ENCODE measurements at regions not wholly inside any gene's neighbourhood (a gene's known extent, or its start where the extent isn't known, plus 50 kb on each side); places are given as distances from the start of the nearest gene placed in this dataset.

DNA sequence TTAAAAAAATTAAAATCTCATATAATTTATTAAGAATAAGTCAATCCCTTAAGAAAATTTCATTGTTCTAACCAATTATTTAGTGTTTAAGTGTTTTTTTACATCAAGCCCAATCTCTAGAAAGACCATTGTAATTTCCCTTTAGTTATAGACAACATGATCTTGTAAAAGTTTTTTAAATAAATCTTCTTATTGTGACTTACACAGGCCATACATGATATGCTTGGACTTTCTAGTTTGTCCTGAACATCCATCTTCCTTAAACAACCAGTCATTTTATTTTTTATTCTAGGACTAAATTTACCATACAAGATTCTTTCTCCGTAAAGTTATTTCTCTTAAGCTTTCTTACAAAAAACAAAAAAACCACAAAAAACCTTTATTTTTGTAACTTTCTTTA lies 126.5 kb upstream of the MAST4 start:
- DNase-seq (ENCODE audit: insufficient read length, low spot score): no peak
- no peak for TF ChIP-seq POLR2A (IDR thresholded peaks at IDR 0.05; ENCODE audit: low read depth, low read length)
- no peak for FAIRE-seq

DNA sequence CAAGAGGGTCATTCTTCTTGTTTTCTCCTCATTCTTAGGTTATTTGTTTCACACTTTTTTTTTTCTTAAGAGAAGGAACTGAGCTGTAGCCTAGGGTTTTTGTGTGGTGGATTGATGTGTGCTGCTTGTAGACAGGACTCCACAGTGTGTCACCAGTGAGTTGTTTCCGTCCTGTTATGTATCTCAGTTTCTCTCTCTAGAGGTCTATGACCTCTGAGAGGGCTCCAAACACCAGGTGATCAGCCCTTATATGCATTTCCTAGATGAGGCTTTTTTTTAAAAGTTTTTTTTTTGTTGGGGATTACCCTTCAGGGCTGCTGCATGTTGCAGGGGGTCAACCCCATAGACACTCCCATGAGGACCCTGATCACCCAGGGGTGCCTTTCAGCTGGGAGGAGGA lies 124.2 kb upstream of the MAST4 start:
- no peak for TF ChIP-seq POLR2A (IDR thresholded peaks at IDR 0.05; ENCODE audit: low read depth, low read length)
- DNase-seq (ENCODE audit: insufficient read length, low spot score): no peak
- FAIRE-seq: no peak

DNA sequence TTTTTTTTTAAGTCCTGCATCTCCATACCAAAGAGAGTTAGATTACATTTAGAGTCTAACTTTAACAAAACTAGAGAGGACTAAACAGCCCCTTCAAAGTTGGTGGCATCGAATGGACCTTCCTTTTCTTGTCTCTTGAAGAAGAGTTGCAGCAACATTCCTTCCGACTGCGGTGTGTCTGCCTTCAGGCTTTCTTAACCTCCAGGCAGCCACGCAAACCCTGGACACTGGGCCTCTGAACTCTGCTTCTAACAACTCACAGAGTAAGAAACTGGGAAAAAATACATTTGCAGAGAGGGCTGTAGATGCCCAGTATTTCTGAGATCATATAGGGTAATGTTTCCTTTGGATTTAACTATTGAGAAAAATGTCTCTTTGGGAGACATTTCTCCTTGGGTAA lies 120.5 kb upstream of the MAST4 start:
- FAIRE-seq: no peak
- TF ChIP-seq POLR2A (IDR thresholded peaks at IDR 0.05; ENCODE audit: low read depth, low read length): no peak

DNA sequence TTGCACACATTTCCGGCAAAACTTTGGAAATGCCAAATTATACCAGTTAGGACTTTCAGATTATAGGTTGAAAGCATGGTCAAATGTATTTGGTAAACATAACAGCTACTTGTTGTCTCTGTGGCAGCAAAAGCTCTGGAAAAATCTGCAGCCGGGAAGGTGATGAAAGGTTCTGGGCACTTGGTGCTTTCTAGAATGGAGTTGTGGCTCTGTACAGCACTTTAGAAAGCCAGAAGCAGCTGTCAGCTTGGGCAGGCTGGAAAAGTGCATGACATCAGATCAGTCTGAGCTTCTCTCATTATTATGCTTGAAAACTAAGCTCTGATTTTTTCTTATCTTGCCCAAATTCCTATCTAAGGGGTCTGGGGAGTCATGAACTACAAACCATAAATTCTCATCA lies 118.6 kb upstream of the MAST4 start:
- FAIRE-seq (no peak), DNase-seq (ENCODE audit: insufficient read length, low spot score) (no peak)
- TF ChIP-seq POLR2A (IDR thresholded peaks at IDR 0.05; ENCODE audit: low read depth, low read length): no peak

More for the DNA sequence above, 120.5 kb upstream of the MAST4 start:
- DNase-seq (ENCODE audit: insufficient read length, low spot score): no peak

DNA sequence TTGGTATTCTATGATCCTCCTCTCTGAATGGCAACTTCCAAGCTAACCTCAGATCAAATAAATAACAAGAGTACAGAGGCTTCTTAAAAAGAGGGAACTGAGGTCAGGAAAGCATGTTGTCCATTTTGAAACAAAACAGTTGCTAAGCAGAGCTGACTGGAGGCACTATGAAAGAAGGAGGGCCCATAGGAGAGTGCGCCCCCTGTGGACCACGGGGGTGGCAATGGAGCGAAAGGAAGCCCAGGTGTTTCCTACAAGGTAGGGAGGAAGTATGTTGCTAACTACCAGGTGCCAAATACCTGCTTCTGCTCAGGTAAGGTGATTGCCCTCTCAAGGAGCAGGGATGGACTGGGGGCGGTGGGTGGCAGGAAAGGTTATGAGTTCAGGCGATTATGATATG lies 101.8 kb upstream of the MAST4 start:
- no peak for DNase-seq (ENCODE audit: insufficient read length, low spot score)
- TF ChIP-seq POLR2A (IDR thresholded peaks at IDR 0.05; ENCODE audit: low read depth, low read length): no peak
- FAIRE-seq: no peak

DNA sequence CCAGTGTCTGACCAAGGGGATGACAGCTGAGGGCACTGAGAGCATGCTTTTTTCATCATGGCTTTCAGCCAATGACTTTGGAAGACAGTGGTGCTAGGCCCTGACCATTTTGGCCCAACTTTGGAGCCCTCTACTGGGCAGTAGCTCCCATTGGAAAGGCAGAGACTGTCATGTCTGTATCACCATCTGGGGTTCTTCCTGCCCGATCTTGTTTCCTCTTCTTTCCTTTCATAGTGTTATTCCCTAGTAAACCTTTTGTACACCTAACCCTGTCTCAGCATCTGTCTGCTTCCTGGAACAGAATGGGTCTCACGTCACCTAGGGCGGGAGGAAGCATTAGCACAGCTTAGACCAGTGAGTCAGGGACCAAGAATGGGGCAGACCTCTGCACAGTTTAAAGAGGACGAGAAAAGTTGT lies 97.4 kb upstream of the MAST4 start:
- TF ChIP-seq POLR2A (IDR thresholded peaks at IDR 0.05; ENCODE audit: low read depth, low read length): no peak
- DNase-seq (ENCODE audit: insufficient read length, low spot score): peak; percentile 22
- peak; percentile 38 for FAIRE-seq

DNA sequence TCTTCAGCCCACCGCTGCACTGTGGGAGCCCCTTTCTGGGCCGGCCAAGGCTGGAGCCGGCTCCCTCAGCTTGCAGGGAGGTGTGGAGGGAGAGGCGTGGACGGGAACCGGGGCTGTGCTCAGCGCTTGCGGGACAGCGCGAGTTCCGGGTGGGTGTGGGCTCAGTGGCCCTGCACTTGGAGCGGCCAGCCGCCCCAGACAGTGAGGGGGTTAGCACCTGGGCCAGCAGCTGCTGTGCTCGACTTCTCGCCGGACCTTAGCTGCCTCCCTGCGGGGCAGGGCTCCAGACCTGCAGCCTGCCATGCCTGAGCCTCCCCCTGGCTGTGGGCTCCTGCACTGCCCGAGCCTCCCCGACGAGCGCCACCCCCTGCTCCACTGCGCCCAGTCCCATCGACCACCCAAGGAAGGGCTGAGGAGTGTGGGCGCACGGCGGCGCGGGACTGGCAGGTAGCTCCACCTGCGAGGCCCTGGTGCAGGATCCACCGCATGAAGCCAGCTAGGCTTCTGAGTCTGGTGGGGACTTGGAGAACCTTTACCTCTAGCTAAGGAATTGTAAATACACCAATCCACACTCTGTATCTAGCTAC lies 92.9 kb upstream of the MAST4 start:
- TF ChIP-seq POLR2A (IDR thresholded peaks at IDR 0.05; ENCODE audit: low read depth, low read length): no peak
- FAIRE-seq (no peak), DNase-seq (ENCODE audit: insufficient read length, low spot score) (no peak)

DNA sequence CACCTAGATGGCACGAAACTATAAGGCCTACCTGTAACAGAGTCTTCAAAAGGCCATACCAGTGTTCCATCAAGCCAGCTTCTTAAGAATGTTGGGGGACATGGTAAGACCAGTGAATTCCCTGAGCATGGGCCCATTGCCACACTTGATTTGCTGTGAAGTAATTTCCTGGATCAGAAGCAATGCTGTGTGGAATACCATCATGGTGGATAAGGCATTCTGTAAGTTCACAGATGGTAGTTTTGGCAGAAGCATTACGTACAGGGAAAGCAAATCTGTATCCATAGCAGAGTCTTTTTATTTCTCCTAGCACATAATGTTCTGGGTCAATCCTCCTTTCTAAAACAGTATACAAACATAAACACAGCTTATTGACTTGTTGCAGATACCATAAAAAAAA lies 89.1 kb upstream of the MAST4 start:
- FAIRE-seq (no peak), DNase-seq (ENCODE audit: insufficient read length, low spot score) (no peak)
- TF ChIP-seq POLR2A (IDR thresholded peaks at IDR 0.05; ENCODE audit: low read depth, low read length): no peak

DNA sequence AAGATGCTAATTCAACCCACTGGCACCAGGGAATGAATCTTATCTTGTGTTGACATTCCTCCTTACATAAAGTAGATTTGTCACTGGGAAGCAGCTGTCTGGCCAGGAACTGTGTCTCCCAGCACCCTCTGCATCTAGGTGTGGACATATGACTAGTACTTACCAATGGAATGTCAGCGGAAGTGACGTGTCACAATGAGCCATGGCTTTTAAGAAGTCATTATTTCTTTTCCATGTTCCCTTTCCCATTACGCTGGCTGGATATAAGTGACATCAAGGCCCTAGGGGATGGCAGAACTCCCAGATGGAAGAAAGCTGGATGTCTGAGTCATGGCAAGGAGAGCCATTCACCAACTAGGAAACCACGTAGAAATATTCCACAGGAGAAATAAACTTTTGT lies 84.7 kb upstream of the MAST4 start:
- FAIRE-seq (no peak), DNase-seq (ENCODE audit: insufficient read length, low spot score) (no peak)
- TF ChIP-seq POLR2A (IDR thresholded peaks at IDR 0.05; ENCODE audit: low read depth, low read length): no peak

DNA sequence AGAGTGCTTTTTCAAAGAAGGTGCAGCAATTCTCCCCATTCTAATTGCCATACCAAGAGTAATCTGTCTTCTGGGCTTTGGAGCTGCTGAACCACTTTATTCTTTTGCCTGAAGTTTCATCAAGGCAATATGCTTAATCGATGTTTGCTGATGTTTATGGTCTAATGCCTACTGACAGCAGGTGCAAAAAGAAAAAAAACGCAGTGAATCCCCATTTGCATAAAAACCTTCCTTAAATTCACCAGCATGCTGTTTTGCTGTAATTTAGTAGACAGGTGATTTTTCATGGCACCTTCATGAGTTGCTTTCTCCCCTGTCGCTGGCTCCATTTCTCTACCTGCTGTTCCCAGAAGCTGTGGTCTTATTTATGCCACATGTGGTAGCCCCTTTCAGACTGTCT lies 83.1 kb upstream of the MAST4 start:
- no peak for TF ChIP-seq POLR2A (IDR thresholded peaks at IDR 0.05; ENCODE audit: low read depth, low read length)
- DNase-seq (ENCODE audit: insufficient read length, low spot score) (no peak), FAIRE-seq (no peak)

DNA sequence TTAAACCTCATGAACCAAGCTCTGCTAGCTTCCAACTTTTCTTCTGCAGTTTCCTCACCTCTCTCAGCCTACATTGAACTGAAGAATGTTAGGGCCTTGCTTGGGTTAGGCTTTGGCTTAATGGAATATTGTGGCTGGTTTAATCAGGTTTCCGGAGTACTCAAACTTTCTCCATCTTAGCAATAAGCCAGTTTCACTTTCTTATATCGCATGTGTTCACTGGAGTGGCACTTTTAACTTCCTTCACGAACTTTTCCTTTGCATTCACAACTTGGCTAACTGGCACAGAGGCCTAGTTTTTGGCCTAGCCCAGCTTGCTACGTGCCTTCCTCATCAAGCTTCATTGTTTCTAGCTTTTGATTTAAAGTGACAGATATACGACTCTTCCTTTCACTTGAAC lies 81.0 kb upstream of the MAST4 start:
- no peak for TF ChIP-seq POLR2A (IDR thresholded peaks at IDR 0.05; ENCODE audit: low read depth, low read length)
- DNase-seq (ENCODE audit: insufficient read length, low spot score) (no peak), FAIRE-seq (no peak)

DNA sequence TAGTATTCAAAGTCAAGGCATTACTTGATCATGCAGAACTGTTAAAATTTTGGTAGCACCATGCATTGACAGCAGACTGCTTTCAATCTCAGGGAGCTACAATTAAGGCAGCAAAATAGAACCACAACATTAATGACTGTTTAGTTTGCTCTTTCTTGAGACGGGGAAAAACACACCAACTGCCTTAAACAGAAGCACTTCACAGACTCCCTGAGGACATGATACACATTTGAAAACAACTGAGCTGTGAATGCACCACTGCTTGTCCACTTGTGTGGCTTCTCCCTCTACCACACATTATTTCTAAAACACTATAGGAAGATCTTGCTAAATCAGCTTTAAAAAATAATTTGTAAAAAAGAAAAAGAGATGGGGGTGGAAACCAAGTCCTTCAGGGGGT lies 79.6 kb upstream of the MAST4 start:
- no peak for TF ChIP-seq POLR2A (IDR thresholded peaks at IDR 0.05; ENCODE audit: low read depth, low read length)
- no peak for FAIRE-seq
- DNase-seq (ENCODE audit: insufficient read length, low spot score): no peak

DNA sequence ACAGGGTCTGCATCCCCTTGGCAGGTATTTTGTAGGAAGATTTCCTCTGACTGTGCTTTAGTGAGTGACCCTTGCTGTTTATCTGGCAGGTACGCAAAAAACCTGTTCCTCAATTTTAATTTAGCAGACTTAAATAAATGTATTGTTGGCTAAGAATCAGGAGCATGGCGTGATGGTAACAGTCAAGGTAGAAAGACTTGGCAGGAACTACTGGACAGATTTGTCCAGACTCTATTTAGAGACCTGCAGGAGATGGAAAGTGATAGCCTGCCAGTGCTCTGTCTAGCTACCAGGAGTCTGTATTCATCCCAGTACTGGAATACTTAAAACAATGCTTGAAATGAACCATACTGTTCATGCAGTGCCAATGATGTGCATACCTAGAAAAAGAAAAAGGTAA lies 78.8 kb upstream of the MAST4 start:
- FAIRE-seq (no peak), DNase-seq (ENCODE audit: insufficient read length, low spot score) (no peak)
- no peak for TF ChIP-seq POLR2A (IDR thresholded peaks at IDR 0.05; ENCODE audit: low read depth, low read length)

DNA sequence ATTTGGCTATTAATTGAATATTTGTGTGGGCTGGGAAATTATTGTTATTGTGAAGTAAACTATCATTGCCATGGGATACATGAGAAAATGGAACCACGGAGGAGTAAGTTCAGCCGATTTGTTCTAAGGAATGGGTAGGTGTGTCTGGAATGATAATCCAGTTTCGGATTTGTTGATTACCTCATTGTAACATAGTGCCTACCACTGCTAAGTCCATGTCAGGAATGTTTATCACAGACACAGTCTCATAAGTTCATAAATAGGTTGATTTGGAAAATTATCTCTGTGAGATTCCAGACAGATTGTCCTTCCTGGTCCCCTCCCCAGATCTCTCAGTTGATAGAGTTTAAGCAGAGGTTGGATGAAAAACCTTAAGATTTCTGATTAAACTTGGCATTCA lies 78.1 kb upstream of the MAST4 start:
- DNase-seq (ENCODE audit: insufficient read length, low spot score) (no peak), FAIRE-seq (no peak)
- TF ChIP-seq POLR2A (IDR thresholded peaks at IDR 0.05; ENCODE audit: low read depth, low read length): no peak

DNA sequence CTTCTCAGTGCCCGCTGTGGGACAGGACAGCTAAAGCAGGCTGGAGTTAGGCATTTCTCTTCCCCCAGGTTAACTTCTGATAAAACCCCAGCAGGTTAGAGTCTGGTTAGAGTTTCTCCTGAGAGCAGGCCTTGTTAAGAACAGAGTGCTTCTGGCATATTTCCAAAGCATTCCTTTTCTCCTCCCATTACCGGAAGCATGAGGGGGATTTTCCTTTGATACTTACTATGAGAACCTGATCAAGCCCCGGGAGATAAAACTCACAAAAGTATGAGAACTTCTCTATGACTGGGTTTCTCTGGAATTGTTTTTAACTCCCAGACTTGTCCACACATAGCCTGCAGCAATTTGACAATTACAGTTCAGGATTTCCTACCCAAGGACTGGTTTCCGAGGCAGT lies 77.4 kb upstream of the MAST4 start:
- no peak for FAIRE-seq
- DNase-seq (ENCODE audit: insufficient read length, low spot score): no peak

DNA sequence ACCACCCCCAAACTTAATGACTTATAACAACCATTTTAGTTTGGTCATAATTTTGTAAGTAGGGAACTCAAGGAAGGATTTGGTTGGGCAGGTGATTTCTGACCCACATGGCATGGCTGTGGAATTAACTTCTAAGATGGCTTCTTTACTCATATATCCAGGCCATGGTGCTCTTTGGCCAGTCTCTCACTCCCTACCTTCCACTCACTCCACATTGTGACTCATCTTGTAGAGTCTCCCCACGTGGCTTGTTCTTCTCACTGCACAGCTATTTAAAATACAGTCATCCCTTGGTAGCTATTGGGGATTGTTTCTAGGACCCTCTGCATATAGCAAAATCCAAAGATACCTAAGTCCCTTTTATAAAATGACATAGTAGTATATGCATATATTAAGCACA lies 76.6 kb upstream of the MAST4 start:
- FAIRE-seq: no peak
- DNase-seq (ENCODE audit: insufficient read length, low spot score): no peak
- no peak for TF ChIP-seq POLR2A (IDR thresholded peaks at IDR 0.05; ENCODE audit: low read depth, low read length)

More for the DNA sequence above, 77.4 kb upstream of the MAST4 start:
- TF ChIP-seq POLR2A (IDR thresholded peaks at IDR 0.05; ENCODE audit: low read depth, low read length): no peak
